Endodermal cell (in vitro differentiated cells): ENCODE measurements at regions not wholly inside any gene's neighbourhood (a gene's known extent, or its start where the extent isn't known, plus 50 kb on each side); places are given as distances from the start of the nearest gene placed in this dataset.

Experiments used
- DNase-seq: peaks from one replicate; pipeline ENCODE4 v3.0.0-alpha.2; 2017
- H3K27ac ChIP-seq: 2 replicates; pipeline ENCODE4 v1.5.1; 2013; ENCODE audit warnings: mild to moderate bottlenecking, low read depth, low read length, moderate library complexity
- H3K27me3 ChIP-seq: 2 replicates; pipeline ENCODE4 v1.6.1; 2013; ENCODE audit warnings: mild to moderate bottlenecking, low read length, moderate library complexity; ENCODE audit not compliant: insufficient read depth, control insufficient read depth, poor library complexity, severe bottlenecking
- H3K36me3 ChIP-seq: 2 replicates; pipeline ENCODE4 v1.7.0; 2013; ENCODE audit warnings: mild to moderate bottlenecking, low read length, moderate library complexity; ENCODE audit not compliant: control insufficient read depth, insufficient read depth
- H3K4me1 ChIP-seq: one replicate; pipeline ENCODE4 v1.7.0; 2013; ENCODE audit warnings: low read length; ENCODE audit not compliant: control insufficient read depth, insufficient read depth
- H3K4me3 ChIP-seq: 2 replicates; pipeline ENCODE4 v1.5.1; 2013; ENCODE audit warnings: mild to moderate bottlenecking, low read length, moderate library complexity
- H3K9ac ChIP-seq: 2 replicates; pipeline ENCODE4 v1.6.1; 2013; ENCODE audit warnings: mild to moderate bottlenecking, low read length, moderate library complexity; ENCODE audit not compliant: poor library complexity, severe bottlenecking; ENCODE audit errors: extremely low read depth
- H3K9me3 ChIP-seq: 2 replicates; pipeline ENCODE4 v1.6.1; 2013; ENCODE audit warnings: mild to moderate bottlenecking, low read length, moderate library complexity; ENCODE audit not compliant: control insufficient read depth
- H3K27ac Mint-ChIP-seq: 2 replicates; pipeline ENCODE4 v1.8.0; 2020; ENCODE audit warnings: mixed read lengths
- H3K27me3 Mint-ChIP-seq: 2 replicates; pipeline ENCODE4 v1.8.0; 2021; ENCODE audit warnings: mild to moderate bottlenecking, mixed read lengths; ENCODE audit not compliant: insufficient read depth
- H3K36me3 Mint-ChIP-seq: 2 replicates; pipeline ENCODE4 v1.8.0; 2020; ENCODE audit warnings: low read depth, mixed read lengths
- H3K4me1 Mint-ChIP-seq: 2 replicates; pipeline ENCODE4 v1.8.0; 2020; ENCODE audit warnings: mixed read lengths
- H3K4me3 Mint-ChIP-seq: 2 replicates; pipeline ENCODE4 v1.8.0; 2020; ENCODE audit warnings: mild to moderate bottlenecking, moderate library complexity, mixed read lengths
- H3K9me3 Mint-ChIP-seq: 2 replicates; pipeline ENCODE4 v1.8.0; 2020; ENCODE audit warnings: mild to moderate bottlenecking, mixed read lengths
- CTCF ChIP-seq: fragments of 200-600 bp; sonication (generic); conservative IDR thresholded peaks from 2 replicates; pipeline ENCODE4 v1.5.0; 2021; ENCODE audit warnings: antibody characterized with exemption, mild to moderate bottlenecking
- WGBS, 2 experiments: methylation state at CpG; one replicate each; pipeline versions ENCODE4 v1.1.5 to v1.1.7; 2013; ENCODE audit warnings: missing lambda C conversion rate in 2 of 2, mixed read lengths in 1 of 2; ENCODE audit not compliant: insufficient coverage in 1 of 2, insufficient read length in 1 of 2; 5-methylcytosine and 5-hydroxymethylcytosine counted together

GRCh38 chr9:108552459-108553040 is 303.2 kb downstream of the ACTL7B start:
- peaks cover 5% of the 10 kb centered on the region for H3K4me1 Mint-ChIP-seq
- Histone ChIP-seq H3K27me3 (no peaks in the 10 kb centered on the region), H3K36me3 (no peaks in the 10 kb centered on the region), H3K9ac (no peak overlapping the region), H3K27ac (no peak overlapping the region), H3K4me3 (no peak overlapping the region), H3K9me3 (no peaks in the 10 kb centered on the region), H3K4me1 (no peaks in the 10 kb centered on the region)
- H3K4me3 Mint-ChIP-seq = no peak overlapping the region
- H3K9me3 Mint-ChIP-seq = no peaks in the 10 kb centered on the region
- no peak for TF ChIP-seq CTCF
- WGBS, 2 experiments = 87 to 89% methylated on average over 5 to 7 of the region's 7 CpGs
- H3K27me3 Mint-ChIP-seq = peaks cover 2% of the 10 kb centered on the region
- no peak overlapping the region for H3K27ac Mint-ChIP-seq
- no peak for DNase-seq
- no peaks in the 10 kb centered on the region for H3K36me3 Mint-ChIP-seq

- no peak overlapping the region for H3K9ac ChIP-seq
- Mint-ChIP-seq H3K4me3 (no peak overlapping the region), H3K9me3 (no peaks in the 10 kb centered on the region), H3K27me3 (peaks cover 2% of the 10 kb centered on the region), H3K27ac (no peak overlapping the region), H3K4me1 (peaks cover 4% of the 10 kb centered on the region), H3K36me3 (no peaks in the 10 kb centered on the region)
- H3K4me3 ChIP-seq = no peak overlapping the region
- DNase-seq = no peak
- no peaks in the 10 kb centered on the region for H3K9me3 ChIP-seq
- no peaks in the 10 kb centered on the region for H3K27me3 ChIP-seq
- no peak overlapping the region for H3K27ac ChIP-seq
- H3K36me3 ChIP-seq = no peaks in the 10 kb centered on the region
- 75 to 79% methylated on average over 6 to 12 of the region's 12 CpGs for WGBS, 2 experiments
- peaks cover under 1% of the 10 kb centered on the region for H3K4me1 ChIP-seq
- TF ChIP-seq CTCF = no peak
These were observed 304.6 kb downstream of the ACTL7B start for GRCh38 chr9:108551030-108551841.

- H3K27ac Mint-ChIP-seq = no peak overlapping the region
- peaks cover 2% of the 10 kb centered on the region for H3K27me3 Mint-ChIP-seq
- H3K4me3 ChIP-seq = no peak overlapping the region
- no peaks in the 10 kb centered on the region for H3K36me3 Mint-ChIP-seq
- H3K4me1 Mint-ChIP-seq = peaks cover 8% of the 10 kb centered on the region
- H3K4me1 ChIP-seq = peaks cover 3% of the 10 kb centered on the region
- WGBS, 2 experiments = 91 to 100% methylated on average over 4 of the region's 4 CpGs
- H3K9me3 Mint-ChIP-seq = no peaks in the 10 kb centered on the region
- no peak overlapping the region for H3K4me3 Mint-ChIP-seq
- DNase-seq = no peak
- no peaks in the 10 kb centered on the region for H3K9me3 ChIP-seq
- no peak overlapping the region for H3K9ac ChIP-seq
- H3K27me3 ChIP-seq = peaks cover 2% of the 10 kb centered on the region
- no peak for TF ChIP-seq CTCF
- no peak overlapping the region for H3K27ac ChIP-seq
- no peaks in the 10 kb centered on the region for H3K36me3 ChIP-seq
These were observed 305.7 kb downstream of the ACTL7B start for GRCh38 chr9:108550106-108550505.
